Peyer's patch (tissue), 4 donors: ENCODE measurements at regions not wholly inside any gene's neighbourhood (a gene's known extent, or its start where the extent isn't known, plus 50 kb on each side); places are given as distances from the start of the nearest gene placed in this dataset.

Experiments used
- DNase-seq, 3 donors: peaks; one replicate each; pipeline ENCODE4 v3.0.0-alpha.2; 2017 to 2019
- H3K27ac ChIP-seq, 4 donors: fragments of 200-600 bp; sonication (generic); one replicate each; pipeline ENCODE4 v1.5.1; 2016 to 2019
- H3K27me3 ChIP-seq, 2 donors: fragments of 200-600 bp; sonication (generic); one replicate each; pipeline ENCODE4 v1.5.1; 2019
- H3K36me3 ChIP-seq, 3 donors: fragments of 200-600 bp; sonication (generic); one replicate each; pipeline ENCODE4 v1.5.1; 2016 to 2019
- H3K4me1 ChIP-seq, 4 donors: fragments of 200-600 bp; sonication (generic); one replicate each; pipeline ENCODE4 v1.5.1; 2016 to 2019
- H3K4me3 ChIP-seq, 4 donors: fragments of 200-600 bp; sonication (generic); 1 replicate in 3 of 4; 2 replicates in 1 of 4; pipeline ENCODE4 v1.5.1; 2016 to 2019; ENCODE audit warnings: mild to moderate bottlenecking in 1 of 4
- H3K9me3 ChIP-seq, 4 donors: fragments of 200-600 bp; sonication (generic); one replicate each; pipeline ENCODE4 v1.5.1; 2016 to 2019; ENCODE audit warnings: mild to moderate bottlenecking in 1 of 4
- POLR2A ChIP-seq, 2 donors: fragments of 450-650 bp; IDR thresholded peaks; one replicate each; pipeline ENCODE4 v1.5.1; 2017; ENCODE audit warnings: antibody characterized with exemption in 2 of 2, mild to moderate bottlenecking in 2 of 2, moderate library complexity in 2 of 2
- TF ChIP-seq, protein P1 (sequence below), 6 experiments: fragments of 450-650 bp in 4 of 6; fragments of 200-600 bp in 2 of 6; sonication (generic) in 1 of 6; IDR thresholded peaks; one replicate each; pipeline ENCODE4 v1.5.1; 2017 to 2019; ENCODE audit warnings: antibody characterized with exemption in 6 of 6, mild to moderate bottlenecking in 3 of 6, moderate library complexity in 1 of 6

DNA sequence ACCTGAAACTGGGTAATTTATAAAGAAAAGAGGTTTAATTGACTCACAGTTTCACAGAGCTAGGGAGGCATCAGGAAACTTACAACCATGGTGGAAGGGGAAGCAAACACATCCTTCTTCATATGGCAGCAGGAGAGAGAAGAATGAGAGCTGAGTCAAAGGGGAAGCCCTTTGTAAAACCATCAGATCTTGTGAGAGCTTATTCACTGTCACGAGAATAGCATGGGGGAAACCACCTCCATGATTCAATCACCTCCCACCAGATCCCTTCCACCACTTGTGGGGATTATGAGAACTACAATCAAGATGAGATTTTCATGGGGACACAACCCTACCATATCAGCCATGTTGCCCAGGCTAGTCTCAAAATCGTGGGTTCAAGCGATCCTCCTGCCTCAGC lies 143.4 kb downstream of the FGF18 start:
- H3K27me3 ChIP-seq, result no peaks in the 10 kb centered on the region
- DNase-seq, result no peak
- H3K4me1 ChIP-seq, result no peaks in the 10 kb centered on the region
- no peaks in the 10 kb centered on the region for H3K36me3 ChIP-seq
- H3K4me3 ChIP-seq, result no peak overlapping the region
- TF ChIP-seq, protein P1, sequence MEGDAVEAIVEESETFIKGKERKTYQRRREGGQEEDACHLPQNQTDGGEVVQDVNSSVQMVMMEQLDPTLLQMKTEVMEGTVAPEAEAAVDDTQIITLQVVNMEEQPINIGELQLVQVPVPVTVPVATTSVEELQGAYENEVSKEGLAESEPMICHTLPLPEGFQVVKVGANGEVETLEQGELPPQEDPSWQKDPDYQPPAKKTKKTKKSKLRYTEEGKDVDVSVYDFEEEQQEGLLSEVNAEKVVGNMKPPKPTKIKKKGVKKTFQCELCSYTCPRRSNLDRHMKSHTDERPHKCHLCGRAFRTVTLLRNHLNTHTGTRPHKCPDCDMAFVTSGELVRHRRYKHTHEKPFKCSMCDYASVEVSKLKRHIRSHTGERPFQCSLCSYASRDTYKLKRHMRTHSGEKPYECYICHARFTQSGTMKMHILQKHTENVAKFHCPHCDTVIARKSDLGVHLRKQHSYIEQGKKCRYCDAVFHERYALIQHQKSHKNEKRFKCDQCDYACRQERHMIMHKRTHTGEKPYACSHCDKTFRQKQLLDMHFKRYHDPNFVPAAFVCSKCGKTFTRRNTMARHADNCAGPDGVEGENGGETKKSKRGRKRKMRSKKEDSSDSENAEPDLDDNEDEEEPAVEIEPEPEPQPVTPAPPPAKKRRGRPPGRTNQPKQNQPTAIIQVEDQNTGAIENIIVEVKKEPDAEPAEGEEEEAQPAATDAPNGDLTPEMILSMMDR (IDR thresholded peaks at IDR 0.05), result no peak
- TF ChIP-seq POLR2A (IDR thresholded peaks at IDR 0.05), result no peak
- H3K27ac ChIP-seq, result no peak overlapping the region
- H3K9me3 ChIP-seq, result no peaks in the 10 kb centered on the region

DNA sequence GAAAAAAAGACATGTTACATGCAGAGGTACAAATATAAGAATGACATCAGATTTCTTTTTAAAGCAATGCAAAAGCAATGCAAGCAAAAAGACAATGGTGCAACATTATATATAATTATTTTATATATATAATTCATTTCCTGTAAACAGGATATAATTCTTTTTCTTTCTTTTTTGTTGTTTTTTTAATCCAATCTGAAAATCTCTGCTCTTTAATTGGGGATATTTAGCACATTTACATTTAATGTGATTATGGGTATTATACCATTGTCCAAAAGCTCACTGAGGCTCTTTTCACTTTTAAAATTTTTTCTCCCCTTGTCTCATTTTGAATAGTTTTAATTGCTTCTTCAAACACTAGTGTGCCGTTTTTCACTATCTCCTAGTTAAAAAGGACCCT lies 148.9 kb downstream of the FGF18 start:
- no peak overlapping the region for H3K4me3 ChIP-seq

DNA sequence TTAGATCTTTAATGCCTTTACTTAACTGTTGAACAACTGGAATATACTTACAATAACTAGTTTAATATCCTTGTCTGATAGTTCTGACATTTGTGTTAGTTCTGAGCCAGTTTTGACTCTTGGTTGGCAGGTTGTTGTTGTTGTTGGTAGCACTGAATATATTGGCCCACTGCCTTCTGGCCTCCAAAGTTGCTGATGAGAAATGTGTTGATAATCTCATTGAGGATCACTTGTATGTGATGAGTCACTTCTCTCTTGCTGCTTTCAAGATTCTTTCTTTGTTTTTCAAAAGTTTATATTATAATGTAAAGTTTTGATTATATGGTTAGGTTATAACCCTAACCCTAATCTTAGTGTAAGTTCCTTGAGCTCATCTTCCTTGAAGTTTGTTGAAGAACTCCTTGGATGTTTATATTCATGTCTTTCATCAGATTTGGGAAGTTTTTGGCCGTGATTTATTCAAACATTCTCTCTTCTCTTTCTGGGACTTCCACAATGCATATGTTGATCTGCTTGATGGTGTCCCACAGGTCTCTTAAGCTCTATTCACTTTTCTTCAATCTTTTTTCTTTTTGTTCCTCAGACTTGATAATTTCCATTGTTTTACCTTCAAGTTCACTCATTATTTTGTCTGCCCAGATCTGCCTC lies 149.7 kb downstream of the FGF18 start:
- TF ChIP-seq POLR2A (IDR thresholded peaks at IDR 0.05), result no peak
- TF ChIP-seq, protein P1 (IDR thresholded peaks at IDR 0.05), result no peak
- Histone ChIP-seq H3K4me1 (no peaks in the 10 kb centered on the region), H3K4me3 (no peak overlapping the region), H3K9me3 (peaks cover 0 to 4% (median 0%) of the 10 kb centered on the region in 4 donors), H3K36me3 (no peaks in the 10 kb centered on the region), H3K27ac (no peak overlapping the region), H3K27me3 (no peaks in the 10 kb centered on the region)
- no peak for DNase-seq

More for the DNA sequence above, 148.9 kb downstream of the FGF18 start:
- DNase-seq, result no peak
- Histone ChIP-seq H3K36me3 (no peaks in the 10 kb centered on the region), H3K4me1 (no peaks in the 10 kb centered on the region), H3K27ac (no peak overlapping the region), H3K9me3 (peaks cover 0 to 4% (median 0%) of the 10 kb centered on the region in 4 donors), H3K27me3 (no peaks in the 10 kb centered on the region)
- TF ChIP-seq POLR2A (IDR thresholded peaks at IDR 0.05), result no peak
- TF ChIP-seq, protein P1 (IDR thresholded peaks at IDR 0.05), result no peak

DNA sequence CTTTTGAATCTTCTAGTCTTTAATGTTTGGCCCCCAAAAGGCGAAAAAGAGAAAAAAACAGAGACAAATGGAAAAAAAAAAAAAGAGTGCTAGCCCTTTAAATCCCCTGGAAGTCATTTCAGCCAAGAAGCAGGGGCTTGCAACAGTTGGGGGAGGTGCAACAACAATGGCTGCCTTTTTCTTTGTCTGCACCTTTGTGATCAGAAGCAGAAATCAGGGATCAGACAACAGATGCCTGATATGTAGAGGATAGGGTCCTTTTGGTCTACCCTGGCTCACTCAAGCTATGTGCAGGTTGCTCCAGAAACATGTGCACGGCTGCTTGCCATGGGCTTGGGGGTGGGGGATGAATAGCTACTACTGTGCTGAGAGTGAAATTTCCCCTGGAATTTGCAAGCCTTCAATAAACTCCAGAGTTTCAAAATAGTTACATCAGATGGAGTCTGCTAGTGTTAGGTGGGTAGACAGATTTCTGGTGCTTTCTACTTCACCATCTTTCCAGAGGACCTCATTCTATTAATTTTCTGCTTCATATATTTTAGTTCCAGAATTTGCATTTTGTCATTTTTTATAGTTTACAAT lies 150.9 kb downstream of the FGF18 start:
- H3K4me1 ChIP-seq, result no peaks in the 10 kb centered on the region
- H3K36me3 ChIP-seq, result no peaks in the 10 kb centered on the region
- no peak overlapping the region for H3K27ac ChIP-seq
- no peak for DNase-seq
- H3K9me3 ChIP-seq, result peaks cover 0 to 4% (median 0%) of the 10 kb centered on the region in 4 donors
- H3K27me3 ChIP-seq, result no peaks in the 10 kb centered on the region
- H3K4me3 ChIP-seq, result no peak overlapping the region
- TF ChIP-seq, protein P1 (IDR thresholded peaks at IDR 0.05), result no peak
- no peak for TF ChIP-seq POLR2A (IDR thresholded peaks at IDR 0.05)

DNA sequence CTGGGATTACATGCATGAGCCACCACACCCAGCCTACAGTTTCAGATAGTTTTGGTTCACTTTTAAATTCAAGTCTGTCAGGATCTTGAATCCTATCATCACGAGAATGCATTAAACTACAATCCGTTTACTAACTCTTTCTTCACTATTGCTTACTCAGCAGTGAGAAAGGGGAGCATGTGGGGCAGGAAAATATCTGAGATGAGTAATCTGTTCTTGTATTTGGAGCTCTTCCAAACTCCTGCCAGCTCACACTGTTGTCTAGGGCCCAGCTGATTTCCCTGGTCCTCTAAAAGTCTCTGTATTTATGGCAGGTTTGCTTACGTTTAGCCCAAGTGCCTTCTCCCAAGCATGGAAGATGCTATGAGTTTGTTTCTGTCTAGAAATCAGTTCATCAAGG lies 152.2 kb downstream of the FGF18 start:
- Histone ChIP-seq H3K4me3 (no peak overlapping the region), H3K27me3 (no peaks in the 10 kb centered on the region), H3K36me3 (no peaks in the 10 kb centered on the region), H3K27ac (no peak overlapping the region), H3K9me3 (peaks cover 0 to 4% (median 0%) of the 10 kb centered on the region in 4 donors), H3K4me1 (no peaks in the 10 kb centered on the region)
- no peak for TF ChIP-seq POLR2A (IDR thresholded peaks at IDR 0.05)
- TF ChIP-seq, protein P1 (IDR thresholded peaks at IDR 0.05), result no peak
- DNase-seq, result no peak
